ENCODE measurements at regions not wholly inside any gene's neighbourhood (a gene's known extent, or its start where the extent isn't known, plus 50 kb on each side); places are given as distances from the start of the nearest gene placed in this dataset.
"Not testable (repeated sequence)": the region's sequence is repeated elsewhere in the genome, so short reads cannot be mapped to it uniquely, and the experiment has no call there.

DNA sequence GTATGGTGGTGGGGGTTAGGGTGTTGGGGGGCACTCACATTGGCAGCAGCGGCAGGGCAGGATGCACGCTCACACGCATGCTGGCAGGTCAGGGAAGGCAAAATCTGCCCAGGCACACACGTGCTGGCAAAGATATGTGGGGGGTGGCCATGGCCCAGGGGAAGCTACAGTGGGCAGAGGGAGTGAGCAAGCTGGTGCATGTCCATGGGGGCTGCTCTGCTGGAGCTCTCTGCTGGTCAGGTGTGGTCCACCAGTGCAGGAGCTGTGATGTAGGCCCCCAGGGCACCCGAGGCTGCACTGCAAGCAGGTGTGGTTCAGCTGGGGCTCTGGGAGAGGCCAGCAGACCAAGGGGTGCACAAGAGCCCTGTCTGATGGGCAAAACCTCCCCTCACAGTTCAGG lies 491.5 kb upstream of the TNP1 start:
- Histone ChIP-seq H3K9ac (ENCODE audit: low read length in 5 of 5) (no peak overlapping the region), H3K27ac (ENCODE audit: low read depth, low read length) (no peak overlapping the region), H3K9me3 (ENCODE audit: control insufficient read depth in 5 of 5, low read length in 5 of 5) (peaks cover 0 to 3% (median 0%) of the 10 kb centered on the region in 5 donors), H3K4me3 (ENCODE audit: low read depth in 1 of 5, low read length in 5 of 5) (no peak overlapping the region), H3K36me3 (ENCODE audit: control insufficient read depth in 5 of 5, insufficient read depth in 5 of 5, low read length in 5 of 5) (no peaks in the 10 kb centered on the region), H3K4me1 (ENCODE audit: control insufficient read depth in 5 of 5, insufficient read depth in 5 of 5, low read length in 5 of 5) (peaks cover 0 to 3% (median 2%) of the 10 kb centered on the region in 5 donors), H3K27me3 (ENCODE audit: control insufficient read depth in 5 of 5, insufficient read depth in 4 of 5, low read length in 5 of 5) (peaks cover 0 to 3% (median 0%) of the 10 kb centered on the region in 5 donors)

DNA sequence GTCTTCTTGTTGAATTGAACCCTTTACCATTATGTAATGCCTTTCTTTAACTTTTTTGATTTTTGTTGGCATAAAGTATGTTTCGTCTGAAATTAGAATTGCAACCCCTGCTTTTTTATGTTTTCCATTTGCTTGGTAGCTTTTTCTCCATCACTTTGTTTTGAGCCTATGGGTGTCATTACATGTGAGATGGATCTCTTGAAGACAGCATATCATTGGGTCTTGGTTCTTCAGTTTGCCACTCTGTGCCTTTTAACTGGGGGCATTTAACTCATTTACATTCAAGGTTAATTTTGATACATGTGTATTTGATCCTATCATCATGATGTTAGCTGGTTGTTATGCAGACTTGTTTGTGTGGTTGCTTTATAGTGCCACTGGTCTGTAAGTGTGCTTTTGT lies 489.4 kb upstream of the TNP1 start:
- Histone ChIP-seq H3K9me3 (ENCODE audit: control insufficient read depth in 5 of 5, low read length in 5 of 5) (peaks cover 0 to 3% (median 0%) of the 10 kb centered on the region in 5 donors), H3K9ac (ENCODE audit: low read length in 5 of 5) (no peak overlapping the region), H3K27ac (ENCODE audit: low read depth, low read length) (no peak overlapping the region), H3K27me3 (ENCODE audit: control insufficient read depth in 5 of 5, insufficient read depth in 4 of 5, low read length in 5 of 5) (peaks cover 0 to 3% (median 0%) of the 10 kb centered on the region in 5 donors), H3K4me1 (ENCODE audit: control insufficient read depth in 5 of 5, insufficient read depth in 5 of 5, low read length in 5 of 5) (no peaks in the 10 kb centered on the region), H3K36me3 (ENCODE audit: control insufficient read depth in 5 of 5, insufficient read depth in 5 of 5, low read length in 5 of 5) (no peaks in the 10 kb centered on the region), H3K4me3 (ENCODE audit: low read depth in 1 of 5, low read length in 5 of 5) (no peak overlapping the region)

DNA sequence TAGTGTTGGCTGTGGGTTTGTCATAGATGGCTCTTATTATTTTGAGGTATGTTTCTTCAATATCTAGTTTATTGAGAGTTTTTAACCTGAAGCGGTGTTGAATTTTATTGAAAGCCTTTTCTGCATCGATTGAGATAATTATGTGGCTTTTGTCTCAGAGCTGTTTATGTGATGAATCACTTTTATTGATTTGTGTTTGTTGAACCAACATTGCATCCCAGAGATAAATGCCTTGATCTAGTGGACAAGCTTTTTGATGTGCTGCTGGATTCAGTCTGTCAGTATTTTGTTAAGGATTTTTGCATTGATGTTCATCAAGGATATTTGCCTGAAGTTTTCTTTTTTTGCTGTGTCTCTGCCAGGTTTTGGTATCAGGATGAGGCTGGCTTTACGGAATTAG lies 487.8 kb upstream of the TNP1 start:
- H3K27me3 ChIP-seq (ENCODE audit: control insufficient read depth in 5 of 5, insufficient read depth in 4 of 5, low read length in 5 of 5); H3K27ac ChIP-seq (ENCODE audit: low read depth, low read length); H3K36me3 ChIP-seq (ENCODE audit: control insufficient read depth in 5 of 5, insufficient read depth in 5 of 5, low read length in 5 of 5); H3K4me1 ChIP-seq (ENCODE audit: control insufficient read depth in 5 of 5, insufficient read depth in 5 of 5, low read length in 5 of 5); H3K9ac ChIP-seq (ENCODE audit: low read length in 5 of 5); H3K4me3 ChIP-seq (ENCODE audit: low read depth in 1 of 5, low read length in 5 of 5); H3K9me3 ChIP-seq (ENCODE audit: control insufficient read depth in 5 of 5, low read length in 5 of 5): not testable (repeated sequence)

DNA sequence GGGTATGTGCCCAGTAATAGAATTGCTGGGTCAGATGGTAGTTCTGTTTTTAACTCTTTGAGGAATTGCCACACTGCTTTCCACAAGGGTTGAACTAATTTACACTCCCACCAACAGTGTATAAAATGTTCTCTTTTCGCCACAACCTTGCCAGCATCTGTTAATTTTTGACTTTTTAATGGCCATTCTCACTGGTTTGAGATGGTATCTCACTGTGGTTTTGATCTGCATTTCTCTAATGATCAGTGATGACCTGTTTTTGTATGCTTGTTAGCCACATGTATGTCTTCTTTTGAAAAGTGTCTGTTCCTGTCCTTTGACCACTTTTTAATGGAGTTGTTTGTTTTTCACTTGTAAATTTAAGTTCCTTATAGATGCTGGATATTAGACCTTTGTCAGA lies 486.2 kb upstream of the TNP1 start:
- not testable (repeated sequence) for H3K27me3 ChIP-seq (ENCODE audit: control insufficient read depth in 5 of 5, insufficient read depth in 4 of 5, low read length in 5 of 5); H3K27ac ChIP-seq (ENCODE audit: low read depth, low read length); H3K9ac ChIP-seq (ENCODE audit: low read length in 5 of 5); H3K9me3 ChIP-seq (ENCODE audit: control insufficient read depth in 5 of 5, low read length in 5 of 5); H3K36me3 ChIP-seq (ENCODE audit: control insufficient read depth in 5 of 5, insufficient read depth in 5 of 5, low read length in 5 of 5); H3K4me3 ChIP-seq (ENCODE audit: low read depth in 1 of 5, low read length in 5 of 5); H3K4me1 ChIP-seq (ENCODE audit: control insufficient read depth in 5 of 5, insufficient read depth in 5 of 5, low read length in 5 of 5)

DNA sequence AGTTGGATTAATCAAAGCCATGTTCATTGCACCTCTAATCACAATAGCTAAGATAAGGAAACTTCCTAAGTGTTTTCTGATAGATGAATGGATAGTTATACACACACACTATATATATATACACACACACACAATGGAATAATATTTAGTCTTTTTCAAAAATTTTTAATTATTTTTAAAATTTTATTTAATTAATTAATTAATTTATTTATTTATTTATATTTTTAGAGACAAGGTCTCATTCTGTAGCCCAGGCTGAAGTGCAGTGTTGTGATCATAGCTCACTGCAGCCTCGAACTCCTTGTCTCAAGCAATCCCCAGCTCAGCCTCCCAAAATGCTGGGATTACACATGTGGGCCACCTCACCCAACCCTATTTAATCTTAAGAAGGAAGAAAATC lies 481.0 kb upstream of the TNP1 start:
- Histone ChIP-seq H3K4me1 (ENCODE audit: control insufficient read depth in 5 of 5, insufficient read depth in 5 of 5, low read length in 5 of 5) (peaks cover 0 to 22% (median 17%) of the 10 kb centered on the region in 5 donors), H3K9me3 (ENCODE audit: control insufficient read depth in 5 of 5, low read length in 5 of 5) (no peaks in the 10 kb centered on the region), H3K27ac (ENCODE audit: low read depth, low read length) (no peak overlapping the region), H3K36me3 (ENCODE audit: control insufficient read depth in 5 of 5, insufficient read depth in 5 of 5, low read length in 5 of 5) (no peaks in the 10 kb centered on the region), H3K9ac (ENCODE audit: low read length in 5 of 5) (no peak overlapping the region), H3K4me3 (ENCODE audit: low read depth in 1 of 5, low read length in 5 of 5) (no peak overlapping the region), H3K27me3 (ENCODE audit: control insufficient read depth in 5 of 5, insufficient read depth in 4 of 5, low read length in 5 of 5) (no peaks in the 10 kb centered on the region)

DNA sequence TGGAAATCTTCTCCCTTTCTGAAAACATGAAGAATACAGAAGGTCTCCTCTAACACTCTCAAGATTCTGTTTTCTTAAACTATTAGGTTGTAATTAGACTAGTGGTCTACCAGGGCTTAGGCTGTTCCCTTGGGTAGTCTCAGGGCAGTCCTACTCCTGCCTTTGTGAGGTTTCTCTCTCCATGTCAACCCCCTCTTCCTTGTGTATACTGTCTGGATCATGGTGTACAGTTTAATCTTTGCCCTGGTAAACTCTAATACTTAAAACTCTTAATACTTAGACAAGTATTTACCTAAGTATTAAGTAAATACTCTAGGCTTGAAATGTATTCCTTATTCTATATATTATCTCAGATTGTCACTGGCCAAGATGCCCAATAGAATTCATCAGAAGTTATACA lies 480.3 kb upstream of the TNP1 start:
- H3K27ac ChIP-seq (ENCODE audit: low read depth, low read length) = peak overlapping the region; percentile 81
- H3K27me3 ChIP-seq (ENCODE audit: control insufficient read depth in 5 of 5, insufficient read depth in 4 of 5, low read length in 5 of 5) = no peaks in the 10 kb centered on the region
- no peaks in the 10 kb centered on the region for H3K36me3 ChIP-seq (ENCODE audit: control insufficient read depth in 5 of 5, insufficient read depth in 5 of 5, low read length in 5 of 5)
- H3K4me1 ChIP-seq (ENCODE audit: control insufficient read depth in 5 of 5, insufficient read depth in 5 of 5, low read length in 5 of 5) = peaks cover 0 to 22% (median 17%) of the 10 kb centered on the region in 5 donors
- H3K9me3 ChIP-seq (ENCODE audit: control insufficient read depth in 5 of 5, low read length in 5 of 5) = no peaks in the 10 kb centered on the region
- no peak overlapping the region for H3K9ac ChIP-seq (ENCODE audit: low read length in 5 of 5)
- H3K4me3 ChIP-seq (ENCODE audit: low read depth in 1 of 5, low read length in 5 of 5) = peak overlapping the region in 1 of 5 donors; percentile 7

DNA sequence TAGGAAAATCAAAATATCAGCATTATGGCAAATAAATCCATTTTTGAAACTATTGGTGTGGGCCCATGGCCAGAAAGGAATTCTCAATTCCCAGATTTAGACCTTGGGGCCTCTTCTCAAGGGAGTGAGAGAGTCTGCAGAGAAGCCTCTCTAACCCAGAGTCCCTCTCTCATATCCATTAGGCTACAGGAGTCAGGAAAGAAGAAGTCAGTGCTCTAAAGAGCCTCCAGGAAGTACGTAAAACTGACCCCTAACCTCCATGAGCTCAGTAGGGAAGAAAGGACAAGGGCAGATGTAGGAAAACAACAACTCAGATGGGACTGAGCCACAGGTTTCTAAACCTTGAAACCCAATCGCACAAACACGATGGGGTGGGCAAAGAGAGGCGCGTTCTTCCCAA lies 479.9 kb upstream of the TNP1 start:
- H3K36me3 ChIP-seq (ENCODE audit: control insufficient read depth in 5 of 5, insufficient read depth in 5 of 5, low read length in 5 of 5) = no peaks in the 10 kb centered on the region
- H3K9ac ChIP-seq (ENCODE audit: low read length in 5 of 5) = no peak overlapping the region
- H3K27ac ChIP-seq (ENCODE audit: low read depth, low read length) = peak overlapping the region; percentile 81
- H3K27me3 ChIP-seq (ENCODE audit: control insufficient read depth in 5 of 5, insufficient read depth in 4 of 5, low read length in 5 of 5) = no peaks in the 10 kb centered on the region
- H3K9me3 ChIP-seq (ENCODE audit: control insufficient read depth in 5 of 5, low read length in 5 of 5) = no peaks in the 10 kb centered on the region
- H3K4me1 ChIP-seq (ENCODE audit: control insufficient read depth in 5 of 5, insufficient read depth in 5 of 5, low read length in 5 of 5) = peaks cover 0 to 22% (median 17%) of the 10 kb centered on the region in 5 donors
- peak overlapping the region in 1 of 5 donors; percentile 7 for H3K4me3 ChIP-seq (ENCODE audit: low read depth in 1 of 5, low read length in 5 of 5)

DNA sequence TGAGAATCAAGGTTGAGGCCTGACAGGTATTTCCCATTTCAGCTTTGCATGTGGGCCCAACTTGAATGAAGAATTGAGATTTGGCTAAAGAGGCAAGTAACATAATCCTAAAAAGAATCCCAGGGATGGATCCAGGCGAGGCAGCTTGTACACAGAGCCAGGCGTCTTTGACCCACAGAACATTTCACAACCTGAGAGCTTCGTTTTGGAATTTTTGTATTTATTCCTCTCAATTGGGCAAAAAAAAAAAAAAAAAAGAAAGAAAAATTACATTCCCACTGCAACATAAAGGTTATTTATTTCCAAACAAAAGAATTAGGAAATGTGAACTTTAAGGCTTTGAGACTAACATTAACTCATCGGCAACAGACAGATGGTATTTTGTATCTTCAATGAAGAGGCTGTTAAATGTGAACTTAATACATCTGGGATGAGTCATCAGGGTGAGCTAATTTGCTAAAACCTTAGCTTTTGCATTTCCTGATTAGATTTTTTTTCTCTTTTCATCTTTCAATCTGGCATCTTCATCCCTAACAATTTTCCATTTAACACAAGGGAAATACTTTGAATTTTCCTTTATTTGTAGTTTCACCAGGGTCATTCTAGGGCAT lies 478.5 kb upstream of the TNP1 start:
- Histone ChIP-seq H3K27ac (ENCODE audit: low read depth, low read length) (peak overlapping the region; percentile 87), H3K4me1 (ENCODE audit: control insufficient read depth in 5 of 5, insufficient read depth in 5 of 5, low read length in 5 of 5) (peaks cover 0 to 26% (median 17%) of the 10 kb centered on the region in 5 donors), H3K36me3 (ENCODE audit: control insufficient read depth in 5 of 5, insufficient read depth in 5 of 5, low read length in 5 of 5) (no peaks in the 10 kb centered on the region), H3K27me3 (ENCODE audit: control insufficient read depth in 5 of 5, insufficient read depth in 4 of 5, low read length in 5 of 5) (no peaks in the 10 kb centered on the region), H3K9me3 (ENCODE audit: control insufficient read depth in 5 of 5, low read length in 5 of 5) (no peaks in the 10 kb centered on the region), H3K9ac (ENCODE audit: low read length in 5 of 5) (no peak overlapping the region), H3K4me3 (ENCODE audit: low read depth in 1 of 5, low read length in 5 of 5) (no peak overlapping the region)

DNA sequence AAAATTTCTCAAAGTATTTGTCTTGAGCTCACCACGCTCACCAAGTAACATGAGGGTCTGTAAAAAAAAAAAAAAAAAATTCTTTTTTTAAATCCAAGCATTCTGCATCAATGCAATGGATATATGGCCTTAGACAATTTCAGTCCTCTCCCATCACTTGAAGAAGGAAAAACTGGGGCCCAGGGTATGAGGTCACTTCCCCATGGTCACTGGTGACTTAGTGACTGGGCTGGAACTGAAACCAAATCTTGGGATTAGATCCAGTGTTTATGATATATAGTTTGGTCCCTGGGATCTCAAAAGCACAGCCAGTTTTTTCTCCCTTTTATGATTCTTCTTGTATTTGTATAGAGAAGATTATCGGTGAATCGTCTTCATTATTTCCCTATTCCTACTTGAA lies 477.9 kb upstream of the TNP1 start:
- no peaks in the 10 kb centered on the region for H3K9me3 ChIP-seq (ENCODE audit: control insufficient read depth in 5 of 5, low read length in 5 of 5)
- H3K27me3 ChIP-seq (ENCODE audit: control insufficient read depth in 5 of 5, insufficient read depth in 4 of 5, low read length in 5 of 5) = no peaks in the 10 kb centered on the region
- H3K9ac ChIP-seq (ENCODE audit: low read length in 5 of 5) = no peak overlapping the region
- H3K4me3 ChIP-seq (ENCODE audit: low read depth in 1 of 5, low read length in 5 of 5) = no peak overlapping the region
- H3K27ac ChIP-seq (ENCODE audit: low read depth, low read length) = peak overlapping the region; percentile 87
- no peaks in the 10 kb centered on the region for H3K36me3 ChIP-seq (ENCODE audit: control insufficient read depth in 5 of 5, insufficient read depth in 5 of 5, low read length in 5 of 5)
- peaks cover 0 to 30% (median 22%) of the 10 kb centered on the region in 5 donors for H3K4me1 ChIP-seq (ENCODE audit: control insufficient read depth in 5 of 5, insufficient read depth in 5 of 5, low read length in 5 of 5)

DNA sequence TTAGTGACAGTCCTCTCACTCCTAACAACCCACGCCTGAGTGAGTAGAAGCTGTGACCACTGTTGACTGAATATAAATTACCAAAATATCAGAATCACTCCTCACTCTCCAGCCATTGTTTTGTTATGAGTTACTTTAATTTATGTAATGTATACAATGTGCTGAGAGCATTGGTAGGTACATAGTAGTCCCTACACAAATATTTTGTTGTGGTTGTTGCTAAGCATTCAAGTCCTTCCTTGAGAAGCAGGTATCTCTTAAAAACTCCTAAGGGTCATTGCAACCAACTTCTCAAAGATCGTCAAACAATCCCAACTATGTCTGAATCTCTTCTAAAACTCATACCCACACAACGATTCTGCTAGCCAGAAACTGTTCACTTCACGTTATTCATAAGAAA lies 476.8 kb upstream of the TNP1 start:
- Histone ChIP-seq H3K9ac (ENCODE audit: low read length in 5 of 5) (no peak overlapping the region), H3K9me3 (ENCODE audit: control insufficient read depth in 5 of 5, low read length in 5 of 5) (no peaks in the 10 kb centered on the region), H3K27ac (ENCODE audit: low read depth, low read length) (no peak overlapping the region), H3K36me3 (ENCODE audit: control insufficient read depth in 5 of 5, insufficient read depth in 5 of 5, low read length in 5 of 5) (no peaks in the 10 kb centered on the region), H3K4me1 (ENCODE audit: control insufficient read depth in 5 of 5, insufficient read depth in 5 of 5, low read length in 5 of 5) (peaks cover 0 to 30% (median 27%) of the 10 kb centered on the region in 5 donors), H3K27me3 (ENCODE audit: control insufficient read depth in 5 of 5, insufficient read depth in 4 of 5, low read length in 5 of 5) (no peaks in the 10 kb centered on the region), H3K4me3 (ENCODE audit: low read depth in 1 of 5, low read length in 5 of 5) (no peak overlapping the region)
